KMS-11 (cell line): ENCODE measurements at regions not wholly inside any gene's neighbourhood (a gene's known extent, or its start where the extent isn't known, plus 50 kb on each side); places are given as distances from the start of the nearest gene placed in this dataset.
A peak's percentile ranks its signal among the peaks of the same experiment; 100 is the strongest.

Experiments used
- H2AFZ ChIP-seq: fragments of 200-600 bp; sonication (generic); 2 replicates; pipeline ENCODE4 v1.6.1; 2016; ENCODE audit warnings: antibody characterized with exemption, mixed run types, low read depth
- H3K27ac ChIP-seq: fragments of 200-600 bp; sonication (generic); 2 replicates; pipeline ENCODE4 v1.6.1; 2016; ENCODE audit warnings: mild to moderate bottlenecking, mixed run types
- H3K27me3 ChIP-seq: fragments of 200-600 bp; sonication (generic); 2 replicates; pipeline ENCODE4 v1.6.1; 2017; ENCODE audit warnings: mild to moderate bottlenecking, low read depth, mixed run types, moderate library complexity; ENCODE audit not compliant: insufficient read depth
- H3K36me3 ChIP-seq: fragments of 200-600 bp; sonication (generic); 2 replicates; pipeline ENCODE4 v1.6.1; 2017; ENCODE audit warnings: mild to moderate bottlenecking, mixed run types; ENCODE audit not compliant: insufficient read depth
- H3K4me1 ChIP-seq: fragments of 200-600 bp; sonication (generic); 2 replicates; pipeline ENCODE4 v1.6.1; 2016; ENCODE audit warnings: mild to moderate bottlenecking, low read depth, mixed run types; ENCODE audit not compliant: poor library complexity, severe bottlenecking
- H3K4me2 ChIP-seq: fragments of 200-600 bp; sonication (generic); 2 replicates; pipeline ENCODE4 v1.7.0; 2016; ENCODE audit warnings: mild to moderate bottlenecking, mixed run types
- H3K4me3 ChIP-seq: fragments of 200-600 bp; sonication (generic); IDR thresholded peaks from 2 replicates; pipeline ENCODE4 v1.6.1; 2017; ENCODE audit warnings: low read depth, low read length, mixed read lengths; ENCODE audit not compliant: insufficient read depth
- H3K79me2 ChIP-seq: fragments of 200-600 bp; sonication (generic); 2 replicates; pipeline ENCODE4 v1.6.1; 2016; ENCODE audit warnings: low read depth, mixed run types; ENCODE audit not compliant: insufficient read depth
- H3K9ac ChIP-seq: fragments of 200-600 bp; sonication (generic); 2 replicates; pipeline ENCODE4 v1.6.1; 2016; ENCODE audit warnings: mild to moderate bottlenecking, mixed run types
- H4K20me1 ChIP-seq: fragments of 200-600 bp; sonication (generic); 2 replicates; pipeline ENCODE4 v1.6.1; 2016; ENCODE audit warnings: mild to moderate bottlenecking, mixed run types; ENCODE audit not compliant: insufficient read depth
- TF ChIP-seq, protein P1 (sequence below): fragments of 200-600 bp; sonication (generic); conservative IDR thresholded peaks from 2 replicates; pipeline ENCODE4 v1.6.1; 2017; ENCODE audit warnings: low read depth, mild to moderate bottlenecking, antibody characterized with exemption, low read length, moderate library complexity, mixed read lengths

DNA sequence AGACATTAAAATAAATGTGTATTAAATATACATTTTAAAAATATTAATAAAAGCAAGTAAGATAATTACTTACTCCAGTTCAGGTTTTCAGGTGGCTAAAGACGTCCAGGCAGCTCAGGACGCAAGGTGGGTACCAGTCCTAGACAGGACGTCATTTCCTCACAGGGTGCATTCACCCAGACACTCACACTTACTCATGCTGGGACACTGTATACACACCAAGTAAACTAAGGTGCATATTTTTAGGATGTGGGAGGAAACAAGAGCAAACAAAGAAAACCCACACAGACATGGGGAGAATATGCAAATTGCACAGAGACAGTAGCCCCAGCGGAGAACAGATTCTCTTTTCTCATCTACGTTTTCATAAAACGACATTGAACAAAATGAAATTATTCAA, 457.9 kb downstream of the BRINP3 start:
- H3K27ac ChIP-seq, result peak overlapping the region; percentile 43
- H3K4me1 ChIP-seq, result no peaks in the 10 kb centered on the region

DNA sequence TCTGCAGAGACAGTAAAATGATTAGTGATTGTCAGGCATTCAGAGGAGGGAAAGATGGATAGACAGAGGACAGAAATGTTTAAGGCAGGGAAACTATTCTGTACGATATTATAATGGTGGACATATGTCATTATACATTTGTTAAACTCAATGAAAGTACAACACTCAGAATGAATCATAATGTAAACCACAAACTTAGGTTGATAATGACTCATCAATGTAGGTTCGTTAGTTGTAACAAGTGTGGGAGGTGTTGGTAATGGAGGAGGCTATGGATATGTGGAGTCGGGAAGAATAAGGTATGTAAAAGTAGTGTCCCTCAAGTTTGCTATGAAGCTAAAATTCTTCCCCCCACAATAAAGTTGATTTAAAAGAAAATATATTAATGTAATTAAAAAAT, 455.0 kb downstream of the BRINP3 start:
- H2AFZ ChIP-seq, result no peak overlapping the region
- H3K9ac ChIP-seq, result no peak overlapping the region
- H3K27me3 ChIP-seq, result no peaks in the 10 kb centered on the region
- H4K20me1 ChIP-seq, result no peaks in the 10 kb centered on the region
- TF ChIP-seq, protein P1, sequence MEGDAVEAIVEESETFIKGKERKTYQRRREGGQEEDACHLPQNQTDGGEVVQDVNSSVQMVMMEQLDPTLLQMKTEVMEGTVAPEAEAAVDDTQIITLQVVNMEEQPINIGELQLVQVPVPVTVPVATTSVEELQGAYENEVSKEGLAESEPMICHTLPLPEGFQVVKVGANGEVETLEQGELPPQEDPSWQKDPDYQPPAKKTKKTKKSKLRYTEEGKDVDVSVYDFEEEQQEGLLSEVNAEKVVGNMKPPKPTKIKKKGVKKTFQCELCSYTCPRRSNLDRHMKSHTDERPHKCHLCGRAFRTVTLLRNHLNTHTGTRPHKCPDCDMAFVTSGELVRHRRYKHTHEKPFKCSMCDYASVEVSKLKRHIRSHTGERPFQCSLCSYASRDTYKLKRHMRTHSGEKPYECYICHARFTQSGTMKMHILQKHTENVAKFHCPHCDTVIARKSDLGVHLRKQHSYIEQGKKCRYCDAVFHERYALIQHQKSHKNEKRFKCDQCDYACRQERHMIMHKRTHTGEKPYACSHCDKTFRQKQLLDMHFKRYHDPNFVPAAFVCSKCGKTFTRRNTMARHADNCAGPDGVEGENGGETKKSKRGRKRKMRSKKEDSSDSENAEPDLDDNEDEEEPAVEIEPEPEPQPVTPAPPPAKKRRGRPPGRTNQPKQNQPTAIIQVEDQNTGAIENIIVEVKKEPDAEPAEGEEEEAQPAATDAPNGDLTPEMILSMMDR, result no peak
- no peak overlapping the region for H3K27ac ChIP-seq
- no peaks in the 10 kb centered on the region for H3K4me1 ChIP-seq
- no peak overlapping the region for H3K4me3 ChIP-seq
- H3K4me2 ChIP-seq, result no peak overlapping the region
- no peaks in the 10 kb centered on the region for H3K36me3 ChIP-seq
- no peaks in the 10 kb centered on the region for H3K79me2 ChIP-seq

More for the DNA sequence above, 457.9 kb downstream of the BRINP3 start:
- Histone ChIP-seq H2AFZ (peak overlapping the region; percentile 66; the same call in 1 of the 2 replicates), H4K20me1 (no peaks in the 10 kb centered on the region), H3K79me2 (no peaks in the 10 kb centered on the region), H3K4me3 (no peak overlapping the region), H3K4me2 (peak overlapping the region; percentile 36), H3K27me3 (no peaks in the 10 kb centered on the region), H3K36me3 (no peaks in the 10 kb centered on the region), H3K9ac (peak overlapping the region; percentile 30; the same call in 1 of the 2 replicates)
- TF ChIP-seq, protein P1, result no peak

DNA sequence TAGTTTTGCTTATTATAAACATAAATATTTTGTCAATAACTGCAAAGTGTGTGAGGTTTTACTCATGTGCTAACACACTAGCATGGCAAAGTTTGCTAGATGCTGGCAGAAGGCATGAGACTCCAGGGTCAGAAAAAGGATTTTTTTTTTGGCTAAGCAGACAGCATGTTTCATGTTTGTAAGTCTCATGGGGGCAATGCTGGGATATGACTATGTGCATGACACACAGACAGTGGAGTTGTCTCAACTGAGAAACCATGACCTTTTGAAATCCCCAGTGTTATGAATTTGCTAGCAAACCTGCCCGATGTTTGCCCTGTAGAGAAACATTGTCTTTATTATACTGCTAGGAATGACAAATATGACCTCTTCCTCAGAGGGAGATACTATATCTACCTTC, 448.2 kb downstream of the BRINP3 start:
- TF ChIP-seq, protein P1, result no peak
- no peak overlapping the region for H3K4me3 ChIP-seq
- no peaks in the 10 kb centered on the region for H4K20me1 ChIP-seq
- H3K27me3 ChIP-seq, result no peaks in the 10 kb centered on the region
- no peak overlapping the region for H2AFZ ChIP-seq
- H3K4me2 ChIP-seq, result no peak overlapping the region
- H3K9ac ChIP-seq, result no peak overlapping the region
- H3K36me3 ChIP-seq, result no peaks in the 10 kb centered on the region
- no peaks in the 10 kb centered on the region for H3K4me1 ChIP-seq
- no peak overlapping the region for H3K27ac ChIP-seq
- H3K79me2 ChIP-seq, result no peaks in the 10 kb centered on the region

DNA sequence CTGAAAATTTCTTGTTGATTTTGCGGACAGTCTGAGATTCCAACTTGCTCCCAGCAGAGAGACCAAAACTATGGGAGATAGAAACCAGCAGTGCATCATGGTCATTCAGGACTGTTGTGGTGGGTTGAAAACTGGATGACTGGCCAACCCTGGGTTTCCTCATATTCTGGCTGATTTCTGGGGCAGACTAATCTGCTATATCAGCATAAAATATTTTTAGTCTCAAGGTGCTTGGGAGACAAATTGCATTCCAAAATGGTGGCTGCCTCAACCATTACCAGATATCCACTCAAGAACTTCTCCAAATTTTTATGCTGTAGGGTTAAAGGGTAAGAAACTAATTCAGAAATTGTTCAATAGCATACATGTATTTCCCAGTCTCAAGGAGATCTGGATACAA, 434.0 kb downstream of the BRINP3 start:
- TF ChIP-seq, protein P1, result no peak
- Histone ChIP-seq H3K4me3 (no peak overlapping the region), H3K79me2 (no peaks in the 10 kb centered on the region), H3K9ac (no peak overlapping the region), H3K27me3 (no peaks in the 10 kb centered on the region), H3K4me2 (no peak overlapping the region), H3K27ac (no peak overlapping the region), H3K36me3 (no peaks in the 10 kb centered on the region), H4K20me1 (no peaks in the 10 kb centered on the region), H3K4me1 (no peaks in the 10 kb centered on the region), H2AFZ (no peak overlapping the region)
